OCI-LY7 (cell line): ENCODE measurements at regions not wholly inside any gene's neighbourhood (a gene's known extent, or its start where the extent isn't known, plus 50 kb on each side); places are given as distances from the start of the nearest gene placed in this dataset.

ENCODE experiments used
- BruUV-seq: library from RNA; stranded (reverse); fragments of 400-500 nt; replicated peaks from 2 replicates; lab custom pipeline; 2021; lab: Mats Ljungman, UMichigan
- CTCF ChIA-PET: fragments of 300-600 bp; sonication (Branson Sonifier 250); formaldehyde crosslinking; loops from one replicate; lab custom pipeline; 2022; ENCODE audit warnings: antibody characterized with exemption; ENCODE audit not compliant: unreplicated experiment; lab: Charles Lee
- POLR2A ChIA-PET: fragments of 300-600 bp; sonication (Branson Sonifier 250); formaldehyde crosslinking; loops from one replicate; lab custom pipeline; 2022; ENCODE audit warnings: antibody characterized with exemption; lab: Charles Lee
- DNase-seq: peaks from one replicate; pipeline ENCODE4 v3.0.0-alpha.2; 2015; ENCODE audit warnings: low spot score
- H2AFZ ChIP-seq: fragments of 200-600 bp; sonication (generic), shearing (Covaris generic); 2 replicates; pipeline ENCODE4 v1.6.1; 2014; ENCODE audit warnings: mild to moderate bottlenecking, antibody characterized with exemption, low read length, moderate library complexity
- H3K27ac ChIP-seq: fragments of 200-600 bp; sonication (generic); 2 replicates; pipeline ENCODE4 v1.5.1; 2014; ENCODE audit warnings: mixed run types, low read depth, mild to moderate bottlenecking, moderate library complexity, low read length, inconsistent platforms; ENCODE audit not compliant: poor library complexity, severe bottlenecking
- H3K36me3 ChIP-seq: fragments of 200-600 bp; sonication (generic); 2 replicates; pipeline ENCODE4 v1.6.1; 2014; ENCODE audit warnings: mild to moderate bottlenecking, antibody characterized with exemption, low read length, moderate library complexity, mixed read lengths; ENCODE audit not compliant: insufficient read depth
- H3K4me1 ChIP-seq: fragments of 200-600 bp; sonication (generic); 2 replicates; pipeline ENCODE4 v1.5.1; 2014; ENCODE audit warnings: mild to moderate bottlenecking, low read length; ENCODE audit not compliant: insufficient read depth, poor library complexity, severe bottlenecking
- H3K4me2 ChIP-seq: fragments of 200-600 bp; sonication (generic); 2 replicates; pipeline ENCODE4 v1.6.1; 2014; ENCODE audit warnings: mild to moderate bottlenecking, low read length
- H3K4me3 ChIP-seq: fragments of 200-600 bp; sonication (generic); 2 replicates; pipeline ENCODE4 v1.5.1; 2014; ENCODE audit warnings: mild to moderate bottlenecking, low read depth, low read length; ENCODE audit not compliant: poor library complexity, severe bottlenecking
- H3K79me2 ChIP-seq: fragments of 200-600 bp; sonication (generic); 2 replicates; pipeline ENCODE4 v1.6.1; 2016; ENCODE audit warnings: low read depth, mild to moderate bottlenecking, low read length, moderate library complexity, mixed read lengths; ENCODE audit not compliant: insufficient read depth
- H3K9me2 ChIP-seq: fragments of 200-600 bp; sonication (generic); 2 replicates; pipeline ENCODE4 v1.6.1; 2016; ENCODE audit warnings: mild to moderate bottlenecking, low read length, mixed read lengths; ENCODE audit not compliant: insufficient read depth
- H3K9me3 ChIP-seq: fragments of 200-600 bp; sonication (generic); 2 replicates; pipeline ENCODE4 v1.6.1; 2014; ENCODE audit warnings: mild to moderate bottlenecking, mixed run types, low read length, mixed read lengths
- H4K20me1 ChIP-seq: fragments of 200-600 bp; sonication (generic); 2 replicates; pipeline ENCODE4 v1.6.1; 2014; ENCODE audit warnings: mild to moderate bottlenecking, antibody characterized with exemption, low read length, moderate library complexity, mixed read lengths; ENCODE audit not compliant: insufficient read depth
- CTCF ChIP-seq: fragments of 200-600 bp; sonication (generic); conservative IDR thresholded peaks from 2 replicates; pipeline ENCODE4 v1.5.1; 2014; ENCODE audit warnings: mild to moderate bottlenecking, antibody characterized with exemption, low read length, moderate library complexity, mixed read lengths
- EZH2phosphoT487 ChIP-seq: fragments of 200-600 bp; sonication (generic); IDR thresholded peaks from 2 replicates; pipeline ENCODE4 v1.6.1; 2018; ENCODE audit warnings: low read depth, borderline replicate concordance, mild to moderate bottlenecking, mixed run types, antibody characterized with exemption, low read length, moderate library complexity, mixed read lengths
- intact Hi-C: fragments of 100-400 bp; cut with micrococcal nuclease; formaldehyde crosslinking; loops from one replicate; pipeline ENCODE4 v1.10.0; 2022; ENCODE audit not compliant: unreplicated experiment

- TF ChIP-seq CTCF (no peak), EZH2phosphoT487 (no peak)
- Histone ChIP-seq H3K9me2 (no peaks in the 10 kb centered on the region), H2AFZ (no peak overlapping the region), H3K79me2 (no peaks in the 10 kb centered on the region), H3K27ac (no peak overlapping the region), H3K4me2 (no peak overlapping the region), H4K20me1 (no peaks in the 10 kb centered on the region), H3K9me3 (no peaks in the 10 kb centered on the region), H3K36me3 (no peaks in the 10 kb centered on the region), H3K4me1 (no peaks in the 10 kb centered on the region), H3K4me3 (no peak overlapping the region)
- ChIA-PET CTCF (no interaction called here), POLR2A (no interaction called here)
- no peak for DNase-seq
- BruUV-seq: no TSS peak
- intact Hi-C loops: no loop called here
Observed at GRCh38 chr10:31158011-31158658, 126.5 kb upstream of the ZNF438 start.

- H3K27ac ChIP-seq: no peak overlapping the region
- no peak for DNase-seq
- POLR2A ChIA-PET: interaction anchor here (0.6 kb wide), 1 partner anchor 157 kb away, joined by 4 read pairs; no protein-coding TSS in a partner anchor
- no peak overlapping the region for H3K4me2 ChIP-seq
- H3K36me3 ChIP-seq: no peaks in the 10 kb centered on the region
- TF ChIP-seq CTCF: no peak
- no peak for TF ChIP-seq EZH2phosphoT487
- no peaks in the 10 kb centered on the region for H3K4me1 ChIP-seq
- no peaks in the 10 kb centered on the region for H4K20me1 ChIP-seq
- no peaks in the 10 kb centered on the region for H3K9me3 ChIP-seq
- CTCF ChIA-PET: no interaction called here
- intact Hi-C loops: no loop called here
- H3K79me2 ChIP-seq: no peaks in the 10 kb centered on the region
- H2AFZ ChIP-seq: no peak overlapping the region
- BruUV-seq: no TSS peak
- no peaks in the 10 kb centered on the region for H3K9me2 ChIP-seq
- no peak overlapping the region for H3K4me3 ChIP-seq
Observed at GRCh38 chr10:31166606-31167005, 134.9 kb upstream of the ZNF438 start.

GRCh38 chr10:31170636-31171035 is 139.0 kb upstream of the ZNF438 start:
- BruUV-seq: no TSS peak
- no peak for DNase-seq
- ChIA-PET POLR2A (no interaction called here), CTCF (no interaction called here)
- Histone ChIP-seq H3K27ac (no peak overlapping the region), H3K36me3 (no peaks in the 10 kb centered on the region), H3K9me3 (no peaks in the 10 kb centered on the region), H3K4me2 (no peak overlapping the region), H2AFZ (no peak overlapping the region), H3K9me2 (no peaks in the 10 kb centered on the region), H3K79me2 (no peaks in the 10 kb centered on the region), H3K4me3 (no peak overlapping the region), H3K4me1 (no peaks in the 10 kb centered on the region), H4K20me1 (no peaks in the 10 kb centered on the region)
- TF ChIP-seq CTCF (no peak), EZH2phosphoT487 (no peak)
- intact Hi-C loops: no loop called here
